Smooth muscle cell (in vitro differentiated cells): ENCODE measurements at regions not wholly inside any gene's neighbourhood (a gene's known extent, or its start where the extent isn't known, plus 50 kb on each side); places are given as distances from the start of the nearest gene placed in this dataset.
"Not testable (repeated sequence)": the region's sequence is repeated elsewhere in the genome, so short reads cannot be mapped to it uniquely, and the experiment has no call there.

Source experiments
- DNase-seq: peaks from one replicate; lab custom pipeline; 2025; ENCODE audit not compliant: unreplicated experiment; lab: John Stamatoyannopoulos, UW
- H2AFZ ChIP-seq: fragments of 200-600 bp; sonication (generic); 2 replicates; pipeline ENCODE4 v1.6.0; 2016; ENCODE audit warnings: antibody characterized with exemption, low read depth, mild to moderate bottlenecking
- H3F3A ChIP-seq: fragments of 200-600 bp; sonication (generic); 2 replicates; pipeline ENCODE4 v1.6.0; 2017; ENCODE audit warnings: antibody characterized with exemption, low read depth
- H3K27ac ChIP-seq: fragments of 200-600 bp; sonication (generic); 2 replicates; pipeline ENCODE4 v1.5.1; 2016; ENCODE audit warnings: low read depth, mild to moderate bottlenecking
- H3K27me3 ChIP-seq: fragments of 200-600 bp; sonication (generic); 2 replicates; pipeline ENCODE4 v1.6.1; 2016; ENCODE audit warnings: low read depth, mild to moderate bottlenecking
- H3K36me3 ChIP-seq: fragments of 200-600 bp; sonication (generic); 2 replicates; pipeline ENCODE4 v1.5.1; 2016; ENCODE audit warnings: low read depth
- H3K4me1 ChIP-seq: fragments of 200-600 bp; sonication (generic); 2 replicates; pipeline ENCODE4 v1.5.1; 2016; ENCODE audit warnings: low read depth
- H3K4me2 ChIP-seq: fragments of 200-600 bp; sonication (generic); 2 replicates; pipeline ENCODE4 v1.6.0; 2016; ENCODE audit warnings: mild to moderate bottlenecking
- H3K4me3 ChIP-seq: fragments of 200-600 bp; sonication (generic); 2 replicates; pipeline ENCODE4 v1.5.1; 2016; ENCODE audit warnings: mild to moderate bottlenecking
- H3K79me2 ChIP-seq: fragments of 200-600 bp; sonication (generic); 2 replicates; pipeline ENCODE4 v1.6.0; 2016; ENCODE audit warnings: low read depth, mild to moderate bottlenecking
- H3K9ac ChIP-seq: fragments of 200-600 bp; sonication (generic); 2 replicates; pipeline ENCODE4 v1.6.0; 2016; ENCODE audit warnings: low read depth
- H3K9me3 ChIP-seq: fragments of 200-600 bp; sonication (generic); replicated peaks from 2 replicates; pipeline ENCODE4 v1.5.1; 2016; ENCODE audit warnings: low read depth
- H4K20me1 ChIP-seq: fragments of 200-600 bp; sonication (generic); 2 replicates; pipeline ENCODE4 v1.6.0; 2016; ENCODE audit warnings: low read depth
- CTCF ChIP-seq: fragments of 200-600 bp; sonication (generic); IDR thresholded peaks from 2 replicates; pipeline ENCODE4 v1.5.1; 2017; ENCODE audit warnings: borderline replicate concordance, mild to moderate bottlenecking, antibody characterized with exemption; ENCODE audit not compliant: insufficient read depth, poor library complexity, severe bottlenecking
- WGBS: methylation state at CpG from one replicate; pipeline ENCODE4 v1.1.7; 2016; ENCODE audit warnings: low lambda C conversion rate; 5-methylcytosine and 5-hydroxymethylcytosine counted together

GRCh38 chr9:24059651-24060050 lies 233.6 kb upstream of the ELAVL2 start:
- no peak overlapping the region for H2AFZ ChIP-seq
- H3K36me3 ChIP-seq: no peaks in the 10 kb centered on the region
- no peaks in the 10 kb centered on the region for H3K9me3 ChIP-seq
- H3K4me1 ChIP-seq: no peaks in the 10 kb centered on the region
- H3F3A ChIP-seq: no peaks in the 10 kb centered on the region
- no peak overlapping the region for H3K27ac ChIP-seq
- no peaks in the 10 kb centered on the region for H3K79me2 ChIP-seq
- no peak overlapping the region for H3K9ac ChIP-seq
- 80% methylated on average over 2 of the region's 2 CpGs for WGBS
- H3K27me3 ChIP-seq: no peaks in the 10 kb centered on the region
- no peak for TF ChIP-seq CTCF
- H3K4me3 ChIP-seq: no peak overlapping the region
- no peaks in the 10 kb centered on the region for H4K20me1 ChIP-seq
- DNase-seq: no peak
- H3K4me2 ChIP-seq: no peak overlapping the region

- 71% methylated on average over 3 of the region's 3 CpGs for WGBS
- TF ChIP-seq CTCF: no peak
Measured at GRCh38 chr9:24051587-24051986, 225.5 kb upstream of the ELAVL2 start.

GRCh38 chr9:24050239-24050638 lies 224.2 kb upstream of the ELAVL2 start:
- H3K9ac ChIP-seq, H4K20me1 ChIP-seq: not testable (repeated sequence)
- WGBS: 95% methylated on average over 3 of the region's 3 CpGs

More at GRCh38 chr9:24051587-24051986, 225.5 kb upstream of the ELAVL2 start:
- H4K20me1 ChIP-seq: no peaks in the 10 kb centered on the region
- H2AFZ ChIP-seq: no peak overlapping the region
- no peaks in the 10 kb centered on the region for H3K36me3 ChIP-seq
- H3K27me3 ChIP-seq: no peaks in the 10 kb centered on the region
- H3K4me2 ChIP-seq: no peak overlapping the region
- no peak overlapping the region for H3K4me3 ChIP-seq
- no peaks in the 10 kb centered on the region for H3F3A ChIP-seq
- no peaks in the 10 kb centered on the region for H3K4me1 ChIP-seq
- no peaks in the 10 kb centered on the region for H3K79me2 ChIP-seq
- no peak overlapping the region for H3K9ac ChIP-seq
- H3K27ac ChIP-seq: no peak overlapping the region
- DNase-seq: no peak
- H3K9me3 ChIP-seq: no peaks in the 10 kb centered on the region

GRCh38 chr9:24045150-24045549 lies 219.1 kb upstream of the ELAVL2 start:
- TF ChIP-seq CTCF: no peak
- no peaks in the 10 kb centered on the region for H3F3A ChIP-seq
- no peak for DNase-seq
- no peaks in the 10 kb centered on the region for H3K27me3 ChIP-seq
- no peak overlapping the region for H3K4me3 ChIP-seq
- H4K20me1 ChIP-seq: no peaks in the 10 kb centered on the region
- no peaks in the 10 kb centered on the region for H3K9me3 ChIP-seq
- no peak overlapping the region for H3K27ac ChIP-seq
- H3K79me2 ChIP-seq: no peaks in the 10 kb centered on the region
- no peaks in the 10 kb centered on the region for H3K36me3 ChIP-seq
- 72% methylated on average over 3 of the region's 3 CpGs for WGBS
- no peak overlapping the region for H3K9ac ChIP-seq
- peaks cover 8% of the 10 kb centered on the region for H3K4me1 ChIP-seq
- H2AFZ ChIP-seq: no peak overlapping the region
- no peak overlapping the region for H3K4me2 ChIP-seq

More at GRCh38 chr9:24050239-24050638, 224.2 kb upstream of the ELAVL2 start:
- DNase-seq, H3K9me3 ChIP-seq, H2AFZ ChIP-seq, H3K27me3 ChIP-seq, H3K4me1 ChIP-seq, H3K79me2 ChIP-seq, H3K36me3 ChIP-seq, H3F3A ChIP-seq, H3K27ac ChIP-seq, H3K4me3 ChIP-seq, H3K4me2 ChIP-seq: not testable (repeated sequence)
